IPS DF 19.7 (cell line): ENCODE measurements at regions not wholly inside any gene's neighbourhood (a gene's known extent, or its start where the extent isn't known, plus 50 kb on each side); places are given as distances from the start of the nearest gene placed in this dataset.
"Not testable (repeated sequence)": the region's sequence is repeated elsewhere in the genome, so short reads cannot be mapped to it uniquely, and the experiment has no call there.

ENCODE experiments used
- DNase-seq: peaks from one replicate; pipeline ENCODE4 v3.0.0-alpha.2; 2013; ENCODE audit warnings: low read depth, low spot score

DNA sequence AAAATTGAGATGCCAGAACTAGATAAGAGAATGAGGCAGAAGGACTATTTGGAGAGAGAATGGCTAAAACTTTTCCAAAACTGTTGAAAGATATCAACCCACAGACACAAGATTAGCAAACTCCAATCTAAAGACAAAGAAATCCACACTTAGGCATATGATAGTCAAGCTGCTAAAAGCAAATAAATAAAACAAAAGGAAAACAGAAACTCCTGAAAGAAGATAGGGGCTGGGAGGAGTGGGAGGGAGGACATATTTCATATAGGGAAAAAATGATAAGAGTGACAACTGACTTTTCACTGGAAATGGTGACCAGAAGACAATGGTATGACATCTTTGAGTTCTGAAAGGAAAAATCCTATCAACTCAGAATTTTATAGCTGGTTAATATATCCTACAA, 105.4 kb upstream of the ADO start:
- DNase-seq = no peak

DNA sequence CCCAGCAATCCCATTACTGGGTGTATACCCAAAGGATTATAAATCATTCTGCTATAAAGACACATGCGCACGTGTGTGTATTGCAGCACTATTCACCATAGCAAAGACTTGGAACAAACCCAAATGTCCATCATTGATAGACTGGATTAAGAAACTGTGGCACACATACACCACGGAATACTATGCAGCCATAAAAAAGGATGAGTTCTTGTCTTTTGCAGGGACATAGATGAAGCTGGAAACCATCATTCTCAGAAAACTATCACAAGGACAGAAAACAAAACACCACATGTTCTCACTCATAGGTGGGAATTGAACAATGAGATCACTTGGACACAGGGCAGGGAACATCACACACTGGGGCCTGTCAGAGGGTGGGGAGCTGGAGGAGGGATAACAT, 100.4 kb upstream of the ADO start:
- not testable (repeated sequence) for DNase-seq

- DNase-seq = no peak
These were observed 98.7 kb upstream of the ADO start for GRCh38 chr10:62705789-62706188.

- DNase-seq = no peak
These were observed 96.7 kb upstream of the ADO start for GRCh38 chr10:62707810-62708209.

GRCh38 chr10:62708569-62708968, 96.0 kb upstream of the ADO start:
- no peak for DNase-seq

DNA sequence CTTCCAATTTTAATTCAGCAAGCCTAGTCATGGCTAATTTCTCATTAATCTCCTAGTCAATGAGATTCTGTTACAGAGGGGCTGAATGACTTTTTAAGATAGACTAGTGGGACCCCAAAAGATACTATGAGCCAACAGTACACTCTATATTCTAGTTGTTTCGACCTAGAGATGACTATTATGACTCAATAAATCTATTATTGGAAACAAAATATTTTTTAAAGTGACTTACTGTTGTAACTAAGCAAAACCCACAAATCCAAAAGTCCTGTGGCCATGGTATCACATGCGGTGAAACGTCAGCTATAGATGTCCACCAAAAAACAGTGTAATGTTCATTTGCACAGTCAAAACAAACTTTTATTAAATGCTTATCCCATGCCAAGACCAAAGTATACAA, 95.3 kb upstream of the ADO start:
- no peak for DNase-seq

- no peak for DNase-seq
These were observed 94.3 kb upstream of the ADO start for GRCh38 chr10:62710182-62710581.

DNA sequence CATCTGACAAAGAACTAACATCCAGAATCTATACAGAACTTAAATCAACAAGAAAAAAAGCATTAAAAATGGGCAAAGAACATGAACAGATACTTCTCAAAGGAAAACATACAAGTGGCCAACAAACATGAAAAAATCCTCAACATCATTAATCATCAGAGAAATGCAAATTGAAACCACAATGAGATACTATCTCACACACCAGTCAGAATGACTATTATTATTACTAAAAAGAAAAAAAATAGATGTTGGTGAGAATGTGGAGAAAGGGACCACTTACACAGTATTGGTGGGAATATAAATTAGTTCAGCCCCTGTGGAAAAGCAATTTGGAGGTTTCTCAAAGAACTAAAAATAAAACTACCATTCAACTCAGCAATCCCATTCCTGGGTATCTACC, 89.1 kb upstream of the ADO start:
- no peak for DNase-seq

GRCh38 chr10:62718585-62718984, 85.9 kb upstream of the ADO start:
- DNase-seq = no peak

DNA sequence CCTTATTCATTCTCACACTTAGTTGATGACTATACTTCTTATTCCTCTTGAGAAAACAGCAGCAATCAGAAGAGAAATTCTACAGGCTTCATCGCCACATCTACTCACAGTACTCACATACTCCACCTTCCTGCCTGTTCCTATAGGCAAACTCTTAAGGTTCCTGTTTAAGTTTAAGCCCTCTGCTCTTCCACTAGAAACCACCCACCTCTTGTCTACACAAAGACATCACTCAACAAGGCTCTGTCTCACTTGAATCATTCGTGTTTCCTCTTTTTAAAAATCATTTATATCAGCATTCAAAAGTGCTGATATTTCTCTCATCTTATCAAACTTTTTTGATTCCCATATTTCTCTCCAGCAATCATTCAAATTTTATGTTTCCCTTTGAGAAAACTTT, 85.5 kb upstream of the ADO start:
- no peak for DNase-seq

- DNase-seq = no peak
These were observed 82.8 kb upstream of the ADO start for GRCh38 chr10:62721687-62722086.

DNA sequence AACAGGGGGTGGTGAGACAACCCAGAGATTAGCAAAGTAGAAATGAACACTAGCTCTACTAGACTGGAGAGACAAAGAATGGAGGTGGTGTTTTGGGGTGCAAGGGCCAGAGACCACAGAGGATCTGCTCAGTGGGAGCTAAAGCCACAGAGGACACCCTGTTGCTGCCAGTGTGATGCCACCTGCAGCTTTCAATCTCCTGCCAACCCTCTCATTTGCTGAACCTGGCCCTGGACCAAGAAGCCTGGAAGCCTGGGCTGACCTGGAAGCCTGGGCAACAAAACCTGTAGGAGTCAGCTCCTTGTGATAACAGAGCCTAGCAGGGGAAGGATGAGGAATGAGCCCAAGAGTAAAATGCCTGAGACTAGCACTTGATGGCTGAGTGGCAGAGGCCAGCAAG, 81.1 kb upstream of the ADO start:
- no peak for DNase-seq

DNA sequence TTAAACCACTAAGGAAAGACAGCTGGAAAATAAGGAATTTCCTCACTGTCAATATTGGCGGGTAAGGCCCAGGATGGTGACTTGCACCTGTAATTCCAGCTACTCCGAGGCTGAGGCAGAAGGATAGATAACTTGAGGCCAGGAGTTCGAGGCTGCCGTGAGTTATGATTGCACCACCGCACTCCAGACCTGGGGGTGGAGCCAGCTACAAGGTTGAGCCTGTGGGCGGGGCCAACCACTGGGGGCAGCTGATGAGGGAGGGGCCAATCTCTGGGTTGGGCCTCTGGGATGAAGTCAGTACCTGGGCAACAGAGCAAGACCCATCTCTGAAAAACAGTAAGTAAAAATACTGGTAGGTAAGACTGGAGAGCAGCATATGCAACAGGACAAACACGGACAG, 80.1 kb upstream of the ADO start:
- DNase-seq = no peak

DNA sequence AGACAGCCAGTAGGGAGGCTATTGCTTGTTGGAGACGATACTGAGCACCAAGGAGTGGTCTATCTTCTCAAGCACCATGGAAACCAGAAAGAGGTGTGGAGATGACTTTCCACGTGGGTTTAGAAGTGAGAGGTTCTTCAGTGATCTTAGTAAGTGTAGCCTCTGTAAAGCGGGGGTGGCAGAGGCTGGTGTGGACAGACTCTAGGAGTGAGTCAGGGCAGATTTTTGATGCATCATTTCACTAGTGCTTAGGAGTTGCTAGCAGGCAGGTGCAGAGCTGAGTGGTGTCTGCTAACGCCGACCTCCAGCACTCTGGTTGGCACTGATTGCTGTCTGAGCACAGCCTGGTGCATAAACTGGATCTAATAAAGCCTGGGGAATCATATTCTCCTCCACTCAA, 78.4 kb upstream of the ADO start:
- no peak for DNase-seq

- no peak for DNase-seq
These were observed 77.9 kb upstream of the ADO start for GRCh38 chr10:62726638-62727037.

DNA sequence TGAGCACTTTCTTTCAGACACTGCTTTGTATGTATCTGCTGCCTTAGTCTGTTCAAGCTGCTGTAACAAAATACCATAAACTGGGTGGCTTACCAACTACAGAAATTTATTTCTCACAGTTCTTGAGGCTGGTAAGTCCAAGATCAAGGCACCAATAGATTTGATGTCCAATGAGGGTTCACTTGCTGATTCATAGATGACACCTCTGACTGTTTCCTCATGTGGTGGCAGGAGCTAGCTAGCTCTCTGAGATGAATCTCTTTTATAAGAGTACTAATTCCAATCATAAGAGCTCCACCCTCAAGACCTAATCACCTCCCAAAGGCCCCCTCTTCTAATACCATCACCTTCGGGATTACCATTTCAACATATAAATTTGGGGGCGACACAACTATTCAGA, 76.6 kb upstream of the ADO start:
- DNase-seq = no peak

- DNase-seq = no peak
These were observed 76.0 kb upstream of the ADO start for GRCh38 chr10:62728479-62728878.

DNA sequence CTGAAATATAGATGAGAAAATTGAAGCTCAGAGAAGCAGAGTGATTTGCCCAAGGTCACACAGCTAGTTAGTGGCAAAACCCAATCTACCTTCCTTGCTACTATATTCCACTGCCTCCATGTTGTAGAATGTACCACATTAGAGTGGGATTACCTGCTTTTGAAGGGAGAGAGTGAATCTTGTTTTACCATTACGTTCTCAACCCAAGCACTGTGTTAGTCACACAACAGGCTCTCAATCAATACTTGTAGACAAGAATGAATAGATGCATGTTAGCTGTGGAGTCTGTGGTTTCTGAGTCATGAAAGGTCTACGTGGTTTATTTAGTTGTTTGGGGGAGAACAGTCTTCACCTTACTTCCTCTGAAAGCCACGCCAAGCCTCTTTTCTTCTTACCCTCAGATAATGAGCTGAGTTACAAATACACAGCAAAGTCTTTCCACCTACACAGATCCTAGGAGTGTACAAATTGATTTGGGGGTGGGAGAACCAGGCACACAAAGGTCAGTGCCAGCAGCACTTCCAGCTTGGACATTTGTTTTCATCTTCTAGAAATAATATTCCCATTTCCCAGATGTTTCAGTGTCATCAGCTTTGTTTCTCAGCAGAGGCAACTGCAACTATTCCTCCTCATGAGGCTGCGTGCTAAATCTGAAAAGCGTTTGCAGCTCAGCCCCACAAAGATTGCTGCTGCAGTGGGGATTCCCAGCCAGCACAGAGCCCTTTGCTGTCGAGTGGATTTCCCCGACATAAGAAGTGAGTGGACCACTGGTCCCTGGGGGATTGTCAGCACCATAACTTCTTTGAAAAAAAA, 71.5 kb upstream of the ADO start:
- no peak for DNase-seq

DNA sequence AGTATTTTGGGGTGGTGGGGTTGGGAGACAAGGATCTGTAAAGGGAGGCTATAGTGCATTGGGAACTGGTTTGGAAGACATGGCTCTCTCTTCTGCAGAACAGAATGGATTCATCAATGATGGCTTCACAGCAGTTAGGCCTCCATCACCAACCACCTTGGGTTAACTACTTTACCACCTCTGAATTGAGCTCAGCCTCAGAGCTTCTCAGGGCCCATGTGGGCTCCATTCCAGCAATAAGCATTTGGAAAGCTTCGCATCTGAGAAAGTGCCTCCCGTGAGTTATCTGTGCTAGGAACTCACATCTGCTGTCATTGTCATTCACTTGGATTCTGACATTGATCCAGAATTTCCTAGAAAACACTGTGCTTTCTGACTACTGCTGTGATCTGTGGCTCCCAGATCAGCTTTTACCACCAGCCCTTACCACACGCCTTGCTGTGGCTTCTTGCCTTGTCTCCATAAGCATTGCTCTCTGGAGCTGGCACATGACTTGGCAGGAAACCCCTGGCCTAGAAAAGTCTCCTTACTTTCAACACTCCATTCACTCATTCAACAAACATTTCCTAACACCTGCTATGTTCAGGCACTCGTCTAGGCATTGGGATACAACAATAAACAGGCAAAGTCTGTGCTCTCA, 70.7 kb upstream of the ADO start:
- no peak for DNase-seq

GRCh38 chr10:62734781-62735463, 69.6 kb upstream of the ADO start:
- no peak for DNase-seq

- no peak for DNase-seq
These were observed 68.9 kb upstream of the ADO start for GRCh38 chr10:62735464-62736167.

- no peak for DNase-seq
These were observed 68.4 kb upstream of the ADO start for GRCh38 chr10:62736168-62736546.
